CD1c-positive myeloid dendritic cell (primary cell): ENCODE measurements at regions not wholly inside any gene's neighbourhood (a gene's known extent, or its start where the extent isn't known, plus 50 kb on each side); places are given as distances from the start of the nearest gene placed in this dataset.

Source experiments
- DNase-seq: peaks from one replicate; pipeline ENCODE4 v3.0.0-alpha.2; 2016; ENCODE audit errors: extremely low spot score

DNA sequence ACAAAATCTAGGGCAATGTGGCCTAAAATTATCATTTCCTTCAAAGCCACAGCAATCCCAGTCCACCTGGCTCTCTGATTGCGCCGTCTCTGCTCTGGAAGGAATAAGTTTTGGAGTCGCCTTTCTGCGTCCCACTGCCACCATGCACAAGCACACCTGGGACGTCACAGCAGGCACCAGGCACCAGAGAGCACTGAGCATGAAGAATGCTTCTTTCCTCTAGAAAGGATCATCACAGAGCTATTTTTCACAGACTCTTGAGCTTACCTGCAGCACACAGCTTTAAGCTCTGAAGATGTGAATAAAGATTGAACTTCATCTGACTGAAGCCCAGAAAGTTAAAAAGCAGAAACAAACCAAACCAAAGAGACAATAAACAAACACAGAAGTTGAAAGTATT, 170.0 kb upstream of the PPARGC1A start:
- no peak for DNase-seq

DNA sequence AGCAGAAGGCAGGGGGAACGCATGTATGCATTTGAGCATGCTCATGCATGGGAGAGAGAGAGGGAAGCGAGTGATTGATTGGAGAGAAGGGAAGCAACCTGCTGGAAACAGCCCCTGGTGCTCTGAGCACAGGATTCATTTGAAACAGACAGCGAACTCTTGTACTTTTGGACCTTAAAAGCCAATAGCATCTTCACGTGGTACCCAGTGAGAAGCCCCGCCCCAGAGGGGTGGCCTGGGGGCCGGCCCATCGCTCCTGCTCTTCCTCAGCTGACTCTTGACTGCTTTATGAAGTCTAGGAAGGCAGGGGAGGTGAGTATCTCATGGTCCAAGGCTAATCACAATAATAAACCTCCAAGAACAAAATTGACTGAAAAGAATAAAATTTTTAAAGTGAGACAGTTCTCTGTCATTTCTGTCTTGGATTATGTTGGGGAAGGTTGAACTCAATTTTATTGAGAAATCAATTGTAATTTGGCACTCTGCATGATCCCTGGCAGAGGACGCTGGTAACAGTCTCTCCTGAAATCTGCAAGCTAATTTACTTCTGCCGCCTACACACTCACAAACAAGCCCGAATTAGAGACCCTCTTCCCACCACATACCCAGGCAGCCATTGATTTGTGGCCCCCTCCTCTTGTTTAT, 168.2 kb upstream of the PPARGC1A start:
- DNase-seq: no peak

DNA sequence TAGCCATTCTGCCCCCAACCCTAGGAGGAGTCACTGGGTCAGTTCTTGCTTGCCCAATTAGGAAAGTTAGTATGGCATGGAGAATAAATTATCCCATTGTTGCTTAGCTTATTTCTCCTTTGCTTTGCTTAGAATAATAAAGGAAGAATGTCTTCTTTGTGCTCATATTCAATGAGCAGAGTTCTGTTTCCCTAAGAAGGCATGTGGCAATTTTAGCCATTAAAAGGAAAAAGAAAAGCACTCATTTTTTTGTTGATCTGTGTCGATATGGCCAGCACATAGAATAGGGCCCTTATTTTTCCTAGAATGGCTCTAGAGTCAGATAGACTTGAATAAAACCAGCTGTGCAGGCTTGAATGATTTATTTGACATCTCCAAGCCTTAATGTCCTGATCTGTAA, 166.4 kb upstream of the PPARGC1A start:
- no peak for DNase-seq

DNA sequence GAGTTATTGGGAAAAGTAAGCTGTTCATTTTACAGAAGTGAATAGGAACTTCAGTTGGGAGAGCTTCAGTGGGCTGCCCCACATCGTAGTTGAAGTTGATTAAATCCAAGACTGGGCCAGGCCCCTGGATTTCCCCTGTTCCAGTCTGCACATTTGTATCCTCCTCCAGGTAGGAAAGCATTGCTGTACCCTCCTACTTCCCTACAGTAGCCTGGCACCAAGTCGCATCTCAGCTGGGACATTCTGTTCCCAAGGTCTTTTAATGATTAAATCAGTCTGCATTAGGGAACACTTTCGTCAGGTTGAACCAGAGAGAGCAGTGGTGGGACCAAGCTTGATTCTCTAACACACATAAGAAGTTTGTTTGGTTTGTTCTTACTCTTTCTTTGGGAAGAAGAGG, 165.8 kb upstream of the PPARGC1A start:
- DNase-seq: no peak

DNA sequence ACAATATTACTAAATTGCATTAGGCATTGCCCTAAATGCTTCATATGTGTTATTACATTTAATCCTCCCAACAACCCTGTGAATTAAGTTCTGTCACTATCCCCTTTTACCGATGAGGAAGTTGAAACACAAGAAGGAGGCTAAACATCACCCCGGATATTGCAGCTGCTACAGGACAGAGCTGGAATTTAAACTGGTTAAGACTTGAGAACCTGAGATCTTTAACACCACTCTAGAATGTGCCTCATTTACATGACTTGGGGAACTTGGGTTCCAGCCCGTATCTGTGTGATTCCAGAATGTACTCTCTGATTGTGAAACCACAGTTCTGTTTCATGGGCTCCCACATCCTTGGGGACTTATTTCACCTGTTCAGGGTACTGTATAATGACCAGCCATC, 165.1 kb upstream of the PPARGC1A start:
- no peak for DNase-seq

DNA sequence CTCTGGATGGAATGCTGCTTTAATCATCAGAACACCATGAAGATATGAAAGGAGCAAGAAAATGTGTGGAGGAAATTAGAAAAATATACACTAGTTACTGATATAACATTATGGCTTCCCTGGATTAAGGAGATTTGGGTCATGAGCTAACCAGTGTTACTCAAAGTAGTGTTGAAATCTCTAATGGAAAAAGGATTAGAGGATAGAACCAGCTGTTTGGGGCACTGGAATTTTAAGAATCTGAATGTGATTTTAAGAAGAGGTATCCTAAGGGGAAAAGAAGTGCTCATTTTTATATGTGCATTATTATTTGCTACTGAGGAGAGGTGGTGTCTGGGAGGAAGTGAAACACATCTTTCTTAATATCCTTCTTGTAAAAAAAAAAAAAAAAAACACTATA, 164.1 kb upstream of the PPARGC1A start:
- no peak for DNase-seq

DNA sequence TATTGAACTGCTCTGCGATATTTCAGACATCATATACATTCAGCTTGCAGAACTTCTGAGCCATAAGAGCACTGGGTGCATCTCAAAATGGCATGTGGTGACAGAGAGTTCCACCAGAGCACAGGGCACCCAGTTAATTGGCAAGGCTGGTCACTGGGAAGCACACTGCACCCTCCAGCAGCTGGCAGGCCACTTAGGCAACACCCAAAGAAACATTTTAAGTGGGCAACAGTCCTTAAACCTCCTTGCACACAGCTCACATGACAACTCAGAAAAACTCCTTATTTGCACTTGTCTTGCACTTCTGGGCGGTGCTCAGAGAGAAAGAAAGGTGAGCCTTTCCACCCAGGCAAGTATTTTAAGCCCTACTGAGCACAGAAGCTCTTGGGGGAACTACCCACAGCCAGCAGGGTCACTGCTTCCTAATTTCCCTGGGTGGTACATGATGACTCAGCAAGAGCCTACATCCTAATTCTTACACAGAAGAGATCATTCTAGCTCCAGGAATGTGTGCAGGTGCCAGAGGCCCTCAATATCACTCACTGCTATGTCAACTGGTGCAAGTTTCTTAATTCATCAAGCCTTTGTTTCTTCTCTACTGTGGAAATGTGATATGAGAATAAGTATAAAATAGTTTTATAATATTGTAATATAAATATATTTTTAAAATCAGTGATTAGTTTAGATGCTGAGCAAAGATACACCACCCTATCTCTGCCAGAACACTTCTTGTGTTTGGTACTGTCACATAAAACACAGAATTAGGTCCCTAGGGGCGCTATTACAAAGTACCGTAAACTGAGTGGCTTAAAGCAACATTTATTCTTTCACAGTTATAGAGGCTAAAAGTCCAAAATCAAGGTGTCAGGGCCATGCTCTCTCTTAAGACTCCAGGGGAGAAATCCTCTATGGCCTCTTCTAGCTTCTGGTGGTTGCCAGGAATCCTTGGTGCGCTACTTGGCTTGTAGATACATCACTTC, 155.1 kb upstream of the PPARGC1A start:
- DNase-seq: no peak

DNA sequence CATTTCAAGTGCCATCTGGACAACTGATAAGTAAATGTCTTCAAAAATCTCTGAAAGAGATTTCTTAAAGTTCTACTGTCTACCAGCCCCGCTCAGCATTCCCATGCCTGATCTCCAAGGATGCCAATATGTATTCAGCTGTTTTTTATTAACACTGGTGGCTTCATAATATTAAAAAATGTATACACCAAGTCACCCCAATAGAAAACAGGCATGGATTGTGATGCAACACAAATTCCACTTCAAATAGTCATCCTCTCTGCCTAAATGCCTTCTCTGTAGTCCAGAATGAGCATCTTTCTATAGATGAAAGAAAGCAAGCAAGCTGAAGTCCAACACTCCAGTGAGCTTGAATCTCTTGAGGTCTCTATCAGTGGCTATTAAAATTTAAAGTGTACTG, 152.2 kb upstream of the PPARGC1A start:
- DNase-seq: no peak

DNA sequence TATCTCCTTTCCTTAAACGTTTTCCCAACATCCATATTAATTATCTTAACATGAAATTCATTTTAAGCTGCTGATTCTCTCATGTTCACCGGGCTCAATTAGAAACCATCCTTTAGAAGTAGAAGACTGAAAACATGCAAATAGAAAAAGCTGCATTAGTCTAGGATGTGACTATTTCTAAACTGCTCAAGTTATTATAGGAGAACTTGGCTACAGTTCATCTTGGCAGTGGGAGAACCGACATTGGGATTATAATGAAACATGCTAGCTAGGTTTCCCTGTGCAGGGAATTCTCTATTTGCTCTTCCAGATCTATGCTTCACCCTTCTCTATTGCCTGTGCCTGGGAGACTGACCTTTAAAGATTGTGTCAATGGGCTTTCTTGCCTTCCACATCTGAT, 151.0 kb upstream of the PPARGC1A start:
- DNase-seq: no peak

DNA sequence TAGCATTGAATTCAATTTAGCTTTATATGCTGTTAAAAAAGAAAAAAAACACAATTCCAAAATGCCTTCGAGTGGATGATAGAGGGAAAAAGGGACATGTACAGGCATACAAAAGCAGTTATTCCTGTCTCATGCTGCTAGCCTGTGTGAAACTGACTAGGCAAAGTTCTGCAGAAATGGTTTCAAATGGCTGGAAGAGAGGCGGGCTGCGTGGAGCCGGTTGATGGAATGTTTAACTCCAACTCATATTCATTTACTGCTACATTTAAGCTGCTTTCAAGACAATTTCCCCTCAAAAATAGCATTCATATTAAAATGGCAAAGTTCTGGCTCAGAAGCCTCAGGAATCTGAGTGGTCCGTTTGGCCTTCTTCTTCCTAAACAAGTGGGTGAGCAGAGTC, 143.8 kb upstream of the PPARGC1A start:
- no peak for DNase-seq

DNA sequence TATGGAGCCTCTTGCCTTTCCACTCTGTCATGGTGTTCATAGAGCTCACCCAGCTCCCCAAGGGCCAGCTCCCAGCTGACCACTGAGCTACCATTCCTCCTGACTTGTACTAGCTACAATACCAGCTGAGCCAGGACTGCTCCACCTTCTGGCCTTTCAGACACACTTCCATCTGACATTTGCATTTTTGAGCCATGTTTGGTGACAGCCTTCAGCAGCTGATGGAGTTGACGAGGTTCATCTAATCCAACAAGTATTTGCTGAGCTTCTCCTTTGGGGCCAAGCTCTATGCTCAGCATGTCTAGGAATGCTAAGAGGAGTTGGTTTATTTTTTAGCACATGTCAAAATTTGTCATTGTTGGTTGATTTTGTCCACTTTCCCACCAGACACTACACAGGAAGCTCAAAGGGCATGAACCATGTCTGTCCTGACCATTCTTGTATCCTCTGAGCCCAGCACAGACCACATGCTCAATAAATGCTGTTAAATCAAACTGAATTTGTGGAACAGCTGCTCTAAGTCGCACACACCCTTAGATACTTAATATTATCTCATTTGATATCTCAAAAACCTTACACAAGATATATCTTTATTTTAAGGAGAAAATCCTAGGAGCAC, 142.6 kb upstream of the PPARGC1A start:
- no peak for DNase-seq

DNA sequence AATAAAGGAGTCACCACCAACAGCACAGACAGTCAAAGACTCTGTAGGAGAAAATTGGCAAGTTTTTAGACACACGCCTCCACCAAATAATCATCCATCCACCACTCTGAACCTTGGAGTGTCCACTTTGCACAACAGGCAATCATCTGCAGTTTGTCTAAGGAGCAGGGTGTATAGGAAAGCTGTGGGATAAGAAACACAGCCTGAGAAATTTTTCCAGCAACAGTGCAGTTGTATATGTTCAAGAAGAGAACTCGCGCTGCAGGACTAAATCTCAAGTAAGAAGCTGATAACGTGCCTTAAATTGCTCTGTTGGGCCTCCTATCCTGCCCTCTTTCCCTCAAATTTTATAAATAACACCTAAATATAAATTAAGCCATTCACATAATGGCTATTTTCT, 136.7 kb upstream of the PPARGC1A start:
- no peak for DNase-seq

DNA sequence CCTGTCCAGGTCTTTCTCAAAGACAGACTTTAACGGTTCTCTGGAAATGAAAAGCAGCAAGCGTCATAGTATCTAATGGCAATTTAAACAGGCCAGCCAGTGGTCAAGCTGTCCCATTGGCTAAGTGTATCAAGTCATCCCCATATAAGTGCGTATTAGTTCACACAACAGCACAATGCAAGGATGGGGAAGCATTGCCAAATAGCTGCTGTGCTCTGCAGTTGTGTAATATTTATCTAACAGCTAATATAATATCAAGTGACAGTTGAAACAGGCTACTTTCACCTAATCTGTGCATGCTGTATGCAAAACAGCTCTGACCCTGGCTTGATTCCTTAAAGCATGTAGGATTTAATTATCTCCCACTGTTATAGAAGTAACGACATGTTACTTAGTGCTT, 134.8 kb upstream of the PPARGC1A start:
- DNase-seq: no peak

DNA sequence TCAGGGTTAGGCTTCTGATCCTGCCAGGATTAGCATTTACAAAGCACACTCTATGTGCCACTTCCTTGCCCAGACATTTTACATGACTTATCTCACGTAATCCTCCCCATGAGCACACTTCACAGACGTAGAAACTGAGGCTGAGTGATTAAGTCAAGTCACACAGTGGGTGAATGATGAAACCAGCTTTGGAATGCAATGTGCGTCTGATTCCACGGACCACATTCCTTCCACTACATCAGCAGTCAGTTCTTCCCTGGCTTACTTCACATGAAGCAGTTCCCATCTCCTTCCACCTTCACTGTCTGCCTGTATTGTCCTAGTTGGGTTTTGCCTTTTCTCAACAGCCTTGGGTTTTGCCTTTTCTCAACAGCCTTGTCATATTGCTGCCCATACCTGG, 134.3 kb upstream of the PPARGC1A start:
- DNase-seq: no peak

DNA sequence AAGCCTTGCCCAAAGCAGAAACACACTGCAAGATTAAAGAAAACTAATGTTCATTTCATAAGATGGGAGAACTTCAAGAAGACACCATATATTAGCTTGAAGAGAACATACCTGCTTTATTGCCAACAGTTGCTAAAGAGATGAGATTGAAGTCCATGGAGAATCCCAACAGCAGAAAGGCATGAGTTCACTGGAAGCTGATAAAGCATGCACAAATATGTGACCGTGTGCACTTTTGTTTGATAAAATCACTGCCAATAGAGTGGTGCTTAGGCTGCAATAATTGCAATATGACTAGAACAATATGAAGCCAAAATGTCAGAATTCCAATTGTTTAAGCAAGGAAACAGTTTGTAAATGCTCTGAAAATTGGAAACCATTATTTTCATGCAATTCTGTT, 125.9 kb upstream of the PPARGC1A start:
- DNase-seq: no peak

DNA sequence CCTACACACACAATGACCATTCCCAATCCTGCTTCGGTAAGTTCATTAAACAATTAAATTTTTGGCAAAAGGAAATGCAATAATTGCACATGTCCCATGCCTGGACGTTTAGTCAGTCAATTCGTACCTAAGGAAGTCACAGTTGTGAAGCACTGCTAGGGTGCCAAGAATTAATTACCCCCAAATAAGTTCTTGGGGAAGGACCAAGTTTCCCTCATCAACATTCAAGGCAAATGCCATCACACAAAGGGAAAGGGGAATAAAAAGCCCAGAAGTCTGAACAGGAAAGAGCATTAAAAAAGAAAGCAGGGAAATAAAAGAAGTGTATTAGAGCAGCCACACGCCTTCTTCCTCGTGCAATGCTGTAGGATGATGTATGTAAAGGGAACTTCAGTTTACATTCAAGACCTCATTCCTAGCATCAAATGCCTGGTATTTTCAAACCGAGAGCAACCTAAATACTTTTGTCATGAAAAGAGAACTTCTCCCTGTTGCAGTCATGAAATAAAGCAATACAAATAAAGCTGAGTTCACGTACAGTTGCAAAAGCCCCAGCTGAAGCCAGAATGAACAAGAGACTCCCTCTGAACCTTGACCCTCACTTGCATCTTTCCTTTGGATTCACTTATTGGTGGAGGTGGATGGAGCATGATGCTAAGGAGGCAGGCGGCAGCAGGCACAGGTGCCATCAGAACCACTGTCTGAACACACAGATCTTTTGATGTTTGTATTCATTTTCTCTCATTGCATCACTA, 124.0 kb upstream of the PPARGC1A start:
- DNase-seq: no peak

DNA sequence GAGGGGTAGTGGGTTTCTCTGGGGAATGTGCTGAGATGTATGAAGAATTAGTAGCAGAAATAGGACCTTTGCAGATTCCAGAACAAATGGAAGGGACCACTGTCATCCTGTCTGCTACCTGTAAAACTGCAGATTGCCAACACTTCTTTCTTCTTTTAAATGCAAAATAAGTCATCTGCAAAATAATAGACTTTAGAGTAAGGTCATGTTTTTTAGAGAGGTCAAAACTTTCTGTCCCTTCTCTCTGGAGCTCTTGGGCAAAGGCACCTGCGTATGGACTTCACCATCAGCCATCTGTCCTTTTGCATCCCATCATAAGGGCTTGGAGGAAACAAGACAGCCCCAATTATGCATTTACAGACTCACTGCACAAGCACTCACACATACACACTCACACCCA, 121.1 kb upstream of the PPARGC1A start:
- DNase-seq: no peak

DNA sequence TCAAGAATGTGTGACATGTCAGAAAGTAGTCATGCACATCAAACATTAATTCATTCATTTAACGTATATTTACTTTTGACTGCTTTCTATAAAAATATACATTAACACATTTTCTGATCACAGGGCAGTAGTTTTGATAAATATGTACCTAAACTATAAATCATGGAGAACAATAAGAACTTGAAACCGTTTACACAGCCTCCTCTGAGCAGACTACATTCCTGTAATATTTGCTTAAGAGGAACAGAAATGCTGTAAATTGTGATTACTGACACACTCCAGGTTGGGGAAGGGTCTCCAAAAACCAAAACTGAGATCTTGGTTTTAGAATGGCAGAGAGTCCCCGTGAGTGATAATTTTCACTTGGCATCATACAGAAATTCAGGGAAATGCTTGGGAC, 120.7 kb upstream of the PPARGC1A start:
- no peak for DNase-seq

DNA sequence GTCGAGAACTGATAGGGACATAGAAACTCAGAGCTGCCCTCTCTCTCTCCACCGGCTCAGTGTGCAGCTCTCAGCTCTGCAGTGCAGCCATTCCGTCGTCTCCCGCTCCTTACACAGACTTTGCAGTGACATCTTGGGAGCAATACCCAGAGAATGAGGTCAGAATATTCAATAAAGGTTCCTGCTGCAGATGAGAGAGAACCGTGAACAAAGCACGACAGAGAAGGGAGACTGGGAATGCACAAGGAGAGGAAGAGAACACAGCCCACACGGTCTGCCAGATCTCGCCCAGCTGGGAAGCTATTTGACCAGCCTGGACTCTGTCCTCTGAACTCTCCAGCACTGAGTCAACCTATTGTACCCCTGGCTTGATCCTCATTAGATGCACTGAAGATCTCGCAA, 118.0 kb upstream of the PPARGC1A start:
- DNase-seq: no peak

DNA sequence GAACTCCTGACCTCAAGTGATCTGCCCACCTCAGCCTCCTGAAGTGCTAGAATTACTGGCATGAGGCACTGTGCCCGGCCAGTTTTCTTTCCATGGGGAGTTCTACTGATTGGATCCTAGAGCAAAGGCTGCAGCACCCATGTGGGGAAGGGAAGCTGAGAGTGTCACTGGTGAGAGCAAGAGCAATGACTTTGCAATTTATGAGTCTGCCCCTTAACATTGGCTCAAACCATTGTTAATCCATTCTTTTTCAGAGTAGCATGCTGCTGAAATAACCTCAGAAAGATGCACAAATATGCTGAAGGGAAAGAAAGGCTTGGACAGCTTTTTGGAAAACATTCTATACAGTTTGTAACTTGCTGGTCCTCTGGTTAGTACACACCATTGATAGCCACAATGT, 116.4 kb upstream of the PPARGC1A start:
- DNase-seq: no peak

DNA sequence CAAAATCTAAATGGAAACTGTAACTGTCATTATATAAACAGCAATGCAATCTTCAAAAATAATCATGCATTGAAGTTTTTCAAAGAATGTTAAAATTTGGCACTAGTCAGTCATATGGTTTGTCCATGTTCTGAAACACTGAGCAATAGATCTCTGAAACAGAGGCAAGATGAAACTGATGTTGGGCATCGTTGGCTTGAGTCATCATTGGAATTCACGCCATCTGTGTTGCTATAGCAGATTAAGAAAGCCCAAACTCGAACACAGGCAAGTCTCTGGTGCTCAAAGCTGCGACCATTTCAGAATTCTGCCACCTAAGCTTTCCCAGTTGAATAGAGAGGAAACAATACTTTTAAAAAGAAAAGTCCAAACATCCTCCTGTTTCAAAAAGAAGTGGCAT, 114.1 kb upstream of the PPARGC1A start:
- DNase-seq: no peak

DNA sequence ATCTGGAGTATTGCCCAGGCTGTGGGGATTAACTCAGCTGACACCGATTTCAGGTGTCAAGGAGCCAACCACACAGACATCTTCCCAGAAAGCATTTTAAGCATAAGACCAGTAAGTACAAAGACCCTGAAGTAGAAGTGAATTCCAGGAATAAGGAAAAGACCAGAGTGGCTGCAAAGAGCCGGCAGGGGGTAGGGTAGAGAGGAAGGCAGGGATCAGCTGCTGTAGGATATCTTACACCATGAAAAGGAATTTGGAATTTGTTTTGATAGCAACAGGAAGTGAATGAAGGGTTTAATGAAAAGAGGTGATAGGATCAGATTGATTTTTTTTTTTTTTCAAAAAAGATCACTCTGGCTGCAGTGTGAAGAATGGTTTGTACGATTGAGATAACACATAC, 113.6 kb upstream of the PPARGC1A start:
- no peak for DNase-seq
